ENCODE measurements at regions not wholly inside any gene's neighbourhood (a gene's known extent, or its start where the extent isn't known, plus 50 kb on each side); places are given as distances from the start of the nearest gene placed in this dataset.
A peak's percentile ranks its signal among the peaks of the same experiment; 100 is the strongest.
"Not testable (repeated sequence)": the region's sequence is repeated elsewhere in the genome, so short reads cannot be mapped to it uniquely, and the experiment has no call there.

DNA sequence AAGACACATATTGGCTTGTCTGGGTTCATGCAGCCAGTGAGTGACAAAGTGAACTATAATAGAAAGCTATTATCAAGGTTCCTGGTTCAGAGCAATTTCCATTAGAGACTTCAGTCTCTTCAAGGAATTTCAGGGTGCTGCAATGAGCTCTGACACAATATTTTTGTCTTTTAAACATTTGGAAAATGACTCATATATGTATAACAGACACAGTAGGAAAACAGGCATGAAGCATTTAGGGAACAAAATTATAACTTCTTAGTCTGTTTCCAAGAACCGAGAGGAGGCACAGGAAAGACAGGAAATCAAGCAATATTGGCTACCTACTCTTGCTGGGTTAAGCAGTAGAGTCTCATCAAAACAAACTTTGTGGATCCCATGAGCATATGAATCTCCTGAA, 170.4 kb downstream of the PTPRC start:
- DNase-seq = no peak

DNA sequence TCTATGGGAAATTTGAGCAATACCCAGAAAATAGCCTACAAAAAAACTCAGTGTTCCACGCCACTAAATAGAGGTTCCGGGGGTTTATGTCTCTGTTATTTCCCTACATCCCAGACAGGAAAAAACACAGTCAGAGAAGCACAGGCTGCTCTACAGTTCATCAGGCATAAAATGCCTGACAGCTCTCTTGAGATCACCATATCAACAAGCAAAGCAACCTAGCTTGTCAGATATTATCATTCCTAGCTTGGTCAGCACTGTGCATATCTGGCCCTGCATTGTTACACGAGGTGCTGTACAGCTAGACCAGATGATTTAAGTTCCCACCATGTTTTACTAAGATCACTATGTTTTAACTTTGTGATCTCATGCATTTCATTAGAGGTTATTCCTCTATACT, 172.6 kb downstream of the PTPRC start:
- DNase-seq = peak; percentile 26

DNA sequence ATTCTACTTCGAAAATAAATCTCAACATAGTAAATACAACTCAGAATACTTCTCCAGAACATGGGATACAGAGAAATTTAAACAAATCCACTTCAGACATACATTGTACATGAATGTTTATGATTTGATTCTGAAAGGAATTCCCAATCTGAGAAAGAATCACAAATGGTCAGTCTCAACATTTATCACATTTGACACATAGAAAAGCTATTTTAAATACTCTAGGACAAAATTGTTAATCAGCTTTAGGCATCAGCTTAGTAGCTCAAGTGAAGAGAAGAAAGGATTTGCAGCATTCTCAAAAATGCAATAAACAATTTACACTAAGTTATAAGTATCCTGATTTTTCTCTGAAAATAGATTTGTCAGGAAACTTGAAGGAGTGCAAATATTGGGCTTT, 184.8 kb downstream of the PTPRC start:
- DNase-seq = no peak

DNA sequence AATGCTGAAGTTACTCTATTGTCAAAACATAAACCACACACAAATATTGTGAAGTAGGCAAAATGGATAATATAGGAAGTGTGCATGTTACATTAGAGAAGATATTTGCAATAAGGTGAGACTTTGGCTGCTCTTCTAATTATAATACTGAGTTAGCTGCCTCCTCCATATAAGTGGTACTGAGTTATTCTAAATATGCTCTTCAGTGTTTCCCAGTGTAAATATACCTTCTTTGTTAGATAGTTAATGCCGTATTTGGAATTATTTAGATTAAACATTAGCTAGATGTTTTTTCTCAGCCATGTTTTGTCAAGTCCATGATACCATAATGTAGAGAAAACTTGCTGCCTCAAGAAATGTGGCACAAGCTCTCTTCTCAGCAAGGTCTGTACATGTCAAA, 186.4 kb downstream of the PTPRC start:
- no peak for DNase-seq

DNA sequence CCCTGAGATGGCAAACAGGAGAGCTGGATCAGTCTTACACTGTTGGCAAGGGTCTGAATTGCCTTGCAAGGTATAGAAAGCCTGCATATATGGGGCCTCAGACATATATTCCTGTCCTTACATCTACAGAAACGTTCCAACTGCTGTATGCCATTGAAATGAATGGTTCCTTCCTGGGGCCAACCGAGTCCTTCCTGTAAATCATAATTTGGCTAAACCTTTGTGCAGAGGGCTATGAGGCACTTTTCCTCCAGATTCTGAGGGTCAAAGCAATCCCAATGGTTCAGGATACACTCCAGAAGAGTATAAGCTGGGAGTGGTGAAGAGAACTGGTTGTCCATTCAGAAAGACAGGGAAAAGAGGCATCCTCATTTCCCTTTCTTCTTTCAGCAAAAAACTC, 190.5 kb downstream of the PTPRC start:
- DNase-seq = no peak

DNA sequence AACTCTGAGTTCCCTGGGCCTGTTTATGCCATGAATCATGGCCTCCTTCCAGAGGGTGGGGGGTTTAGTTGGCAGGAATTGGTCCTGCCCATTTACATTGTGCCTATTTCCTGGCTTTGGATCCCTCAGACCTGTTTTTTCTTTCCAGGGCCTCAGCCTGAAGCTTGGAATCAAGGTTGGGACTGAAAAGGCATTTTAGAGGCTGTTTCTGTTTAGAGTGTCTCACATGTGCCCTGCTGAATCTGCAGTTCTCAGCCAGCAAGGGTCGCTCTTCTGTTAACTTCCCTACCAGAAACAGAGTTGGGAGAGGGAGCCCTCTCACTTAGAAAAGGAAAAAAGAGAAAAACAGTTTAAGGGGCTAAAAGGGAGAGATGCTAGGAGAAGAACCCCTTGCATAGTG, 191.1 kb downstream of the PTPRC start:
- DNase-seq = no peak

DNA sequence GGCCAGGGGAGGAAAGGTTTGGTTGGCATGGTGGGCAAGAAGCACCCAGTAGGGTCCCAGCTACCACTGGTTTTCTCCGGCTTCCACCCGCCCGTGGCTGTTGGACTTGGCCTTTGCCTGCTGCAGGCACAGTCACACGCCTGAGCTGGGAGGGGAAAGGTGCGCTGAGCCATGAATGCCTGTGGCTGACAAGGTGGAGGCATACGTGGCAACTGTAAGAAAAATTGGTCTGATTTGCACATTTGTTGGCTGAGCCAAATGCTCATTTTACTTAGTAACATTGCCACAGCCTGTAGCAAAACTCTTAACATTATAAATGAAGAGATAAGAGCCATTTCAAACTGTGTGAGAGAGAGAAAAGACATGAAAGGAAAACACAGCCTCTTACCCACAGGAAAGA, 191.6 kb downstream of the PTPRC start:
- DNase-seq = peak; percentile 34

DNA sequence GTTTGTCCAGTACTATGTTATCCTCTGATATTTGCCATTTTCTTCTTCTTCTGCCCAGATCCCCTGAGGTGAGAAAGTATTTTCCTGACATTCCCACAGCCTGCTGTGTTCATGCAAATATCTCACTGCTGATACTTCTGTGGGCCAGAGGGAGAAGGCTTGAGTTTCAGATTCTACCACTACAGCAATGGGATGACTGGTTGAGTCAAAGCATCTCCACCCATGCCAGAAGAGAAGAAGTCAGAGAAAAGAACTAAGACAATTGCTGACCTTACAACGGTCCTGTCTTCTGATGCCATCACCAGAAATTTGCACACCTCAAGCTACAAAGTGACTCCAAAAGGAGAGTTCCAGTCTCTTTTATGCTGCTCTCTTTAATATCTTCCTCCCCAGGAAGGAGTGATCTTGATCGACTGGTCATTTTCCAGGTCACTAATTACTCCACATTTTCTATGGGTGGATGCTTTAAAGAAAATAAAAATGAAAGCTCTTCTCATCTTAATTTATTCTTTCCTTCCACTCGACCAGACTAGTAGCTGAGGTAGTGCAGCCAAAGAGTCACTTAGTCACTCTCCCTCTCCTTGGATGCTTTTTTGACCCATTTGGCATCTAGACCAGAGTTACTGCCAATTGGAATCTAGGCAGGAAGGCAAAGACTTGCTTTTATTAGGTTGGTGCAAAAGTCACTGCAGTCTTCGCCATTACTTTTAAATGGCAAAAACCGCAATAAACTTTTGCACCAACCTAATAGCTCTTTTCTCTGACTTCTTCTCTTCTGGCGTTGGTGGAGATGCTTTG, 195.1 kb downstream of the PTPRC start:
- no peak for DNase-seq

DNA sequence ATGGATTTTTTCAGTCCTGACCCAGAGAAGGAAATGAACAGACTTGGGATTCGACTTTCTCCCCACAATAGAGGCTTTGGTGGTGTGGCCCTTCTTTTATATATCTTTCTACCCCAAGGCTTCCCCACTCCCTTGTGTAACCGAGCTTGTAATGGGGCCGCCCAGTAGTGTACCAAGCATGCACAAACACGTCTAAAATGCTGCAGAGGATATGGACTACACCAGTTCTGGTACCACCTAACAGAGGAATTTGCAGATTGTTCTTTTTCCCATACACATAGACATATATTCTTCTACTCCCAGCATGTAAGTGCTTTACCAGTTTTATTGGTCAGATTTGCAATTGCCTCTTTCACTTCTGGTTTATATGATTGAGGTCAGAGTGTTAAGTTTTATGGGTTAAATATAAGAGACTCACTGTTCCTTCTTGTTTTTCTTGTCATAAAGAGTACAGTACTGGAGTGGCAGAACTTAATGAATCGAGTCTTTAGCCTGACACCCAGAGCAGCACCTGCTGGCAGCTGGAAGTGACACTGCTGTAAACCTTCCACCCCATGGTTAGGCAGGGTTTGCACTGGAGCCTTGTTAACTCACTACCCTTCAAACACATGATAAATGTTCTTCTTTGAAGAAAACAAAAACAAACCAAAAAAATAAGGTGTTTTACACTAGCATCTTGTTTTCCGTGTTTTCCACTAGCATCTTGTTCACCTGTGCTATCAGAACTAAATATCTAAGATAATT, 198.6 kb downstream of the PTPRC start:
- no peak for DNase-seq

DNA sequence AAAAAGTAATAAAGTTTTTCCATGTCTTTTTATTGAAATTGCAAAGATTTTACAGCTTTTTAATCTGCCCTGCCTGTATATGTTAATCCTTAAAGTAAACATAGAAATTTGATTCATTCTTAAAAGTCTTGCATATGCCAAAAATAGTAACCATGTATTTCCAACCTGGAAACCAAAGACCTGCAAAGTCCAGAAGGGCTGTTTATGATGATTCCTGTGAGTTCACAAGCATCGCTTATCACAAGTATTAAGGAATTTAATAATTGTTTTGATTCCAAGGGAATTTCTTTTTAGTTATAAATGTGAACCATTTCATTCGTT, 199.1 kb downstream of the PTPRC start:
- DNase-seq = no peak

DNA sequence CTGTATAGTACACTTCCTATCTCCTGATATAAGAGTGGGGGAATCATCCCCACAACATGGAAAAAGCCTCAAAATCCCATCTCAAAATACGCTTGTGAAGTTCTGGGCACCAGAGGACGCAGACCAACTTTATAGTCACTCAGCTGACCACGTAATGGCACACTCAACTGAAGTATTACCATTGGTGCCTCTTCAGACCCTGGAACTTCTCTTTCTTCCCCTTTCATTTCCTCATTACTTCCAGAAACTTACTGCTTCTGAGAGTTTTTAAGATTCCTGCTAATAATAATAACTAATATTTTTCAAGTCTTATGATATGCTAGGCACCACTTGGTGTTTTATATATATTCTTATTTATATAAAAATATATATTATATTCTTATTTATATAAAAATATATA, 202.6 kb downstream of the PTPRC start:
- no peak for DNase-seq

DNA sequence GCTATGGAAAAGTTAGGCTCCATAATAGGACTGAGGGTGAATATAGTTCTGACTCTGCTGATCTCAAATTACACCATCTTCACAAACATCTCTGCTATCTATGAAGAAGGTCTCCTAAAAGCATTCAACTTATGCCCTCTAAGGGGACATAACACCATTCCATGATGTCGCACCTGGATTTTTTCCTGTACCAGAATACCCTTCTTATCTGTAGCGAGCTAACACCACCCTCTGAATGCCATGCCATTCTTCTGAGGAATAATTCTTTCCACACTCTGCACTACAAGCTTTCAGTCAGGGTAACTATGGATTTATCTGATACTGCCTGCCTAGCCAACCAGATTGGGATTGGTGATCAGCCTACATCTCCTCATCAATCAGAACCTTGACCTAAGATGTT, 203.8 kb downstream of the PTPRC start:
- no peak for DNase-seq

DNA sequence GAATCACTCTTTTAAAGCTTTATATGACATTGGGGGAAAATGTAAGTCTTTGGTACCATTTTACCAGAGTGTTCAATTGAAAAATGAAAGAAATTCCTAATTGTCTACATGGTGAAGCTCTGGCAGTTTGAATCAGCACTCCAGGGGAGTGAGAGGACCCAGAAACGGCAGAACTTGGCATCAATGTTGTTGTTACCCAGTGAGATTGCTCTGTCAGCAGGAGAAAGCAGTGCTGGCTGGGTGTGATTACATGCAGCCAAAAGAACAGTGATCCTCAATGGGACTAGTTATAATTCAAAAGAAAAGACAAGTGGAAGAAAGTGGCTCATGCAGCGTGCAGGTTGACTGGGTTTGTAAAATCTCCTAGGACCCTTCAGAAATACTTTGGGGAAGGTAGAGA, 206.4 kb downstream of the PTPRC start:
- no peak for DNase-seq

DNA sequence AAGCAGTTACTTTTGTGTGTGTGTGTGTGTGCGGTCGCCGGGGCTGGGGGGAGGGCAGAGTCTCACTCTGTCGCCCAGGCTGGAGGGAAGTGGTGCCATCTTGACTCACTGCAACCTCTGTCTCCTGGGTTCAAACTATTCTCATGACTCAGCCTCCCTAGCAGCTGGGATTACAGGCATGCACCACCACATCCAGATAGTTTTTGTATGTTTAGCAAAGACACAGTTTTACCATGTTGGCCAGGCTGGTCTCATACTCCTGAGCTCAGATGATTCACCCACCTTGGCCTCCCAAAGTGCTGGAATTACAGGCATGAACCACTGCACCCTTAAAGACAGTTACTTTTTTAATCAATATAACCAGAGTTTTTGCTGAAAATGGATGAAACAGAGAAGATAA, 207.0 kb downstream of the PTPRC start:
- no peak for DNase-seq

DNA sequence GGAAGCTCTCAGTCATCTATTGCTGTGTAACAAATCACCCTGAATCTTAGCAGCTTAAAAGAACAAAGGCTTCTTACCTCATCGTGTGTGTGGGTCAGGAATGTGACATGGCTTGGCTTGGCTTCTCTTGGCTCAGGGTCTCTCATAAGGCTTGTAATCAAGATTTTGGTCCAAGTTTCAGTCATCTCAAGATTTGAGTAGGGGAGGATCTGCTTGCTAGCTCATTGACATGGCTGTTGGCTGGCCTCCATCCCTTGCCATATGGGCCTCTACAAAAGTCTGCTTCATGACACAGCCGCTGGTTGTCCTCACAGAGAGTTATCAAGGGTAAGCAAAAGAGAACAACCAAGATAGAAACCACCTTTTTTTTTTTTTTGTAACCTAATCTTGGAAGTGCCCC, 207.7 kb downstream of the PTPRC start:
- no peak for DNase-seq

DNA sequence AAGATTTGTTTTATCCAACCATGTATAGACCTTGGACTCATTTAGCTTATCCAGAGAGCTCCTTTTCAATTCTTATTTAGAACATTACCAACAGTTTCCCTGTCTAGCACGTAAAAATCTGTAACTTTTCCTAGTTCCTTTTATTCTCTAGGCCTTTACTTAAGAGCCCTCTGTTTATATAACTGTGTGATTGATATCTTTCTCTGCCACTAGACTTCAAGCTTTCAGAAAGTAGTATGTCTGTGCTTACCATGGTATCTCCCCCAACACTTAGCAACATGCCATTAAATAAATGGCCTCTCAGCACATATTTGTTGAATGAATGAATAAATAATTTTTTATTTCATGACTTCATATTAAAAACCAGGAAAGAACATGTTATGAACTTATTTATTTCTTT, 209.4 kb downstream of the PTPRC start:
- DNase-seq = no peak

DNA sequence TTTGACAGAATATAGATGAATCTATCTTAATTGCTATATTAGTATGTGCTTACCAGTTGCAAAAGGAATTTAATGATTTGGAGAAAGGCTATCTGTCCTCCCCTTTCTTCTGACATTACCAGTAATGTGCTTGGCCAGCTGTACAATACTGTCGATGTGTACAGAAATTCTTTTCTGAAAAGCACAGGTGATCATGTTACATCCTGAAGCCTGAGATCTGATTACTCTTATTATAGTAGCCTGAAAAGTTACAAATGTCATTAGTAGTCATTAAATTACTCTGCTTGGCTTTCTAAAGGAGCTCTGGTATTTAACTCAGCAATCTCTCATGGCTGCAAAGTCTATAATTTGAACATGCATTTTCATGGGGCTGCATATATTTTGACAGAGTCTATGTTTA, 209.8 kb downstream of the PTPRC start:
- no peak for DNase-seq

DNA sequence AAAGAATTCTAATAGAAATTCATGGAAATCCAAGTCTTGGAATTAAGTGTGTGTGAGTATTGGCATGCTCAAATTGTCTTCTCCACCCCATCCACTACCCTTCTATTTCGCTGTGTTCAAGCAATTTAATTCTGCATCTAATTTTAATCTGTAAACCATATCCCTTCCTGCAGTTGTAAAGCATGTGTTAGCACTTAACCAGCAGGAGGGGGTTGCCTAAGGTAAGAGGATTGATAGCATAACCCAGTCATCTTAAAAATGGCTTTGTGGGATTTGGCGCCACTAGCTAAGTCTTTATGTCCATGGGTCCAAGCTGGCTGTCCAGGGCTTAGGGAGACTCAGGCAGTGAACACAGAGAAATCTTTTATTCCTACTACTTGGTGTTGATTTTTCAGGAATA, 210.3 kb downstream of the PTPRC start:
- DNase-seq = no peak

DNA sequence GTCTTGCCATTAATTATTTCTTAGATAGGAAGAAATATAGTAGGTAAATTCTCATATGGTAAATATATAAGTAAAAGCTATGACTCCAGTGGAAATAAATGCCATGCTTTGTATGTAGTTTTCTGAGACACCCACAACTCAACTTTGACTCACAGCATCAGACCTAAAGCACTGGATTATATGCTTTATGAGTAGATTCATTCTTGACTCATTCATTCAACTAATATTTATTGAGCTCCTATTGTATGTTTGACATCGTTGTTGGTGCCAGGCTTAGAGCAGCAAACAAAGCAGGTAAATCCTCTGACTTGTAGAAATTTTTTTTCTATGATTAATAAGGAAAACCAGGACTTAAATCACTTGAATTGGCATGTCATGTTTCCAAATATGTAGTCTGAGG, 211.4 kb downstream of the PTPRC start:
- DNase-seq = no peak

DNA sequence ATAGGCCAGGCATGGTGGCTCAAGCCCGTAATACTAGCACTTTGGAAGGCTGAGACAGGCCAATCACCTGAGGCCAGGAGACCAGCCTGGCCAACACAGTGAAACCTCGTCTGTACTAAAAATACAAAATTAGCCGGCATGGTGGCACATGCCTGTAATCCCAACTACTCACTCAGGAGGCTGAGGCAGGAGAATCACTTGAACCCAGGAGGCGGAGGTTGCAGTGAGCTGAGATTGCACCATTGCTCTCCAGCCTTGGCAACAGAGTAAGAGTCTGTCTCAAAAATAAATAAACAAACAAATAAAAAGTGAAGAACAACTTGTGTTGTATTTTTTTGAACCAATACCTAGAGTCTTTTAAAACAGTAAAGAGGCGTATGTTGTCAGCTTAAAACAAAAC, 212.1 kb downstream of the PTPRC start:
- DNase-seq = not testable (repeated sequence)

DNA sequence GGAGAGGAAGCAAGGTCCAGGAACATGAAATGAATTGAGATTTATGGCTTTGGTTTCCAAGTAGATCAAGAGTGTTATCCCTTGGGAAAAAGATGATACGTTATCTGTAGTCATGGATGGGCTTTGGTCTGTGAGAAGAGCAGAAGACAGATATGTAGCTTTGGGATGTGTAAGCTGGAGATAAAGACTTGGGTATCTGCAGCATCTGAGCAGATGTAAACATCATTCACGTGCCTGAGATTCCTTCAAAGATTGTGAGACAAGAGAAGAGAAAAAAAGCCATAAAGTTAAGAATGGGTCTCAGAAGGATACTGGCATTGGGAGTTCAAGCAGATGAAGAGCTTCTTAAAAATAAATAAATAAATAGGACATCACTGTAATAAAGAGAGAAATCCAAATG, 217.8 kb downstream of the PTPRC start:
- DNase-seq = no peak

DNA sequence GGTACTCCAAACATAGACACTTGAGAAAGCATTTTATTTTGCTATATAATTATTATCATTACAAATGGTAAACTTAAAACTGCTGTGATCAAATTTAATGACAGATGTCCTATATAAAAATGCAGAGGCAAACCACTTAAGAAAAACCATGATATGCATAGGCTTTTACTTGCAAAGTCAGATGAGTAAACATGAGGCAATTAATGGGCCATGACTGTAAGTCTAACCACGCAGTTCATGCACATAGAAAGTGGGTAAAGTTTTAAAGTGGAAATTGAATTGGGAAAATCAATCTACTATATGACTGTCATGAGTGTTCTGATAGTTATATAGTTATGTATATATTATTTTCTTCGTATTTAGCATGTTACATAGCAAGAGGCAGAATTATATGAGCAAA, 219.2 kb downstream of the PTPRC start:
- no peak for DNase-seq

DNA sequence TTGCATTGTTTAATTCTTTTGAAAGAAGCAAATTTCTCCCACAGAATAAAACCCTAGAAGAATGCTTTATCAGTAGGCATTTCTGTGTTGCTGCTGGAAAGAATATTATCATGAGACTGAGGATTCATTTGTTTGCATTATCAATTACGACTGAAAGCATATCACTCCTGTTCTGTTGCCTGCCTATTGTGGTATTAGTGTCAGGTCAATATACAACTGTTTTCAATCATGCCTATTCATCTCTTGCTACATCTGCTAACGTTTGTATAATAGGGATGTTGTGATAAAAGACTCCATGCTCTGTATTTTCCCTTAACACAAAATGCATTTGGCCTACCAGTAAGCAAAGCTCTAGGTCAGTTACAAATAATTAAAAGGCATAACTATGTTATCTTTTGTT, 221.5 kb downstream of the PTPRC start:
- no peak for DNase-seq

DNA sequence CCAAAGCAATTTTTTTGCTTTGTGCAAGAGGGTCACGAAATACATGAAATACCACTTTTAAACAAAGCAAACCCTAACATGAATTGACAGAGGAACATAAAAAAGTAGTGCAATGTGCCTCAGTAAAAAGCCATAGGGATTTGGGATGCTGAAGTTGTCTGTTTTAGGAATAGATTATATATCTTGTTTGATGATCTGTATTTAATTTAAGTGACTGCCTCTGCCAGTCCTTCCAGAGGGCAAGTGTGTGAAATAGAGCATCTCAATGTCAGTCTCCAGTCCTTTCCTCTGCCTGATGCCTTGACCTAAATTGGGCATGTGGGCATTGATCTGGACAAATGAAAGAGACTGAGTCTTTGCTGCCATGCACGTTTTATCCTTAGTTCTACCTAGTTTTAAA, 222.8 kb downstream of the PTPRC start:
- DNase-seq = peak; percentile 70

DNA sequence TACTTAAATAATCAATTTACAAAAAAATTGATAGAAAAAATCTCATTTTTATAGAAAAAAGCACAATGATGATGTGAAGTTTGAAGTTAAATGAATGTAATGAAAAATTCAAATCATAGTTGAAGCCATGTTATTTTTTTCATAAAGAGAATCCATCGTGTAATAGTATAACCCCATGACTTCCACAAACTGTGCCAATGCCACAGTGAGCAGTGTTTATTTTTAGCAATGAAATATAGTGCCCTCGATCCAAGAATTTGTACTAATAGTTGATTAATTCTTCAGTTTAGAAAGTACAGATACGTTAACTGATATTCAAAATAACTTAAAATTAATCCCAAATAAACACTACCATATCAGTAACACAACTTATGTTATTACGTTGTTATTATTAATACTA, 225.9 kb downstream of the PTPRC start:
- DNase-seq = no peak

All from retina (tissue), 1 donor.